Uterus (tissue), 3 donors: ENCODE measurements at regions not wholly inside any gene's neighbourhood (a gene's known extent, or its start where the extent isn't known, plus 50 kb on each side); places are given as distances from the start of the nearest gene placed in this dataset.

Source experiments
- DNase-seq, 2 donors: peaks; one replicate each; pipeline ENCODE4 v3.0.0-alpha.2; 2019 to 2020
- H3K27ac ChIP-seq, 2 donors: fragments of 200-600 bp; sonication (generic); 1 replicate in 1 of 2; 2 replicates in 1 of 2; pipeline ENCODE4 v1.5.1; 2016 to 2018
- H3K27me3 ChIP-seq, 2 donors: fragments of 200-600 bp; sonication (generic); one replicate each; pipeline ENCODE4 v1.5.1; 2018 to 2019; ENCODE audit warnings: control low read depth in 1 of 2
- H3K36me3 ChIP-seq, 2 donors: fragments of 200-600 bp; sonication (generic); one replicate each; pipeline ENCODE4 v1.5.1; 2019; ENCODE audit warnings: control low read depth in 1 of 2
- H3K4me1 ChIP-seq, 2 donors: fragments of 200-600 bp; sonication (generic); one replicate each; pipeline ENCODE4 v1.5.1; 2018 to 2019; ENCODE audit warnings: control low read depth in 1 of 2
- H3K4me3 ChIP-seq, 2 donors: fragments of 200-600 bp; sonication (generic); 1 replicate in 1 of 2; 2 replicates in 1 of 2; pipeline ENCODE4 v1.5.1; 2018 to 2019; ENCODE audit warnings: mild to moderate bottlenecking in 1 of 2
- H3K9me3 ChIP-seq, 2 donors: fragments of 200-600 bp; sonication (generic); one replicate each; pipeline ENCODE4 v1.5.1; 2019; ENCODE audit warnings: control low read depth in 1 of 2
- POLR2A ChIP-seq, 2 donors: fragments of 450-650 bp; IDR thresholded peaks; one replicate each; pipeline ENCODE4 v1.6.1; 2016; ENCODE audit warnings: antibody characterized with exemption in 2 of 2, mild to moderate bottlenecking in 1 of 2, moderate library complexity in 1 of 2
- intact Hi-C: fragments of 100-400 bp; cut with DNase I; formaldehyde crosslinking; loops from one replicate; pipeline ENCODE4 v1.15.1; 2023; ENCODE audit warnings: low total_unique reads
- TF ChIP-seq, protein P1 (sequence below), 4 experiments: fragments of 200-600 bp in 2 of 4; fragments of 450-650 bp in 2 of 4; sonication (generic) in 2 of 4; IDR thresholded peaks; one replicate each; pipeline ENCODE4 v1.5.1; 2016 to 2019; ENCODE audit warnings: antibody characterized with exemption in 4 of 4, mild to moderate bottlenecking in 2 of 4, moderate library complexity in 1 of 4
- donor health status: DM: yes; HTN: yes; CAD: no.

- no peaks in the 10 kb centered on the region for H3K4me1 ChIP-seq
- intact Hi-C loops: no loop called here
- H3K36me3 ChIP-seq: no peaks in the 10 kb centered on the region
- H3K27ac ChIP-seq: no peak overlapping the region
- H3K9me3 ChIP-seq: no peaks in the 10 kb centered on the region
- DNase-seq: no peak
- no peak overlapping the region for H3K4me3 ChIP-seq
- no peaks in the 10 kb centered on the region for H3K27me3 ChIP-seq
- TF ChIP-seq, protein P1, sequence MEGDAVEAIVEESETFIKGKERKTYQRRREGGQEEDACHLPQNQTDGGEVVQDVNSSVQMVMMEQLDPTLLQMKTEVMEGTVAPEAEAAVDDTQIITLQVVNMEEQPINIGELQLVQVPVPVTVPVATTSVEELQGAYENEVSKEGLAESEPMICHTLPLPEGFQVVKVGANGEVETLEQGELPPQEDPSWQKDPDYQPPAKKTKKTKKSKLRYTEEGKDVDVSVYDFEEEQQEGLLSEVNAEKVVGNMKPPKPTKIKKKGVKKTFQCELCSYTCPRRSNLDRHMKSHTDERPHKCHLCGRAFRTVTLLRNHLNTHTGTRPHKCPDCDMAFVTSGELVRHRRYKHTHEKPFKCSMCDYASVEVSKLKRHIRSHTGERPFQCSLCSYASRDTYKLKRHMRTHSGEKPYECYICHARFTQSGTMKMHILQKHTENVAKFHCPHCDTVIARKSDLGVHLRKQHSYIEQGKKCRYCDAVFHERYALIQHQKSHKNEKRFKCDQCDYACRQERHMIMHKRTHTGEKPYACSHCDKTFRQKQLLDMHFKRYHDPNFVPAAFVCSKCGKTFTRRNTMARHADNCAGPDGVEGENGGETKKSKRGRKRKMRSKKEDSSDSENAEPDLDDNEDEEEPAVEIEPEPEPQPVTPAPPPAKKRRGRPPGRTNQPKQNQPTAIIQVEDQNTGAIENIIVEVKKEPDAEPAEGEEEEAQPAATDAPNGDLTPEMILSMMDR (IDR thresholded peaks at IDR 0.05): no peak
- no peak for TF ChIP-seq POLR2A (IDR thresholded peaks at IDR 0.05)
Observed at GRCh38 chr3:44100298-44100695, 141.4 kb upstream of the TOPAZ1 start.

DNA sequence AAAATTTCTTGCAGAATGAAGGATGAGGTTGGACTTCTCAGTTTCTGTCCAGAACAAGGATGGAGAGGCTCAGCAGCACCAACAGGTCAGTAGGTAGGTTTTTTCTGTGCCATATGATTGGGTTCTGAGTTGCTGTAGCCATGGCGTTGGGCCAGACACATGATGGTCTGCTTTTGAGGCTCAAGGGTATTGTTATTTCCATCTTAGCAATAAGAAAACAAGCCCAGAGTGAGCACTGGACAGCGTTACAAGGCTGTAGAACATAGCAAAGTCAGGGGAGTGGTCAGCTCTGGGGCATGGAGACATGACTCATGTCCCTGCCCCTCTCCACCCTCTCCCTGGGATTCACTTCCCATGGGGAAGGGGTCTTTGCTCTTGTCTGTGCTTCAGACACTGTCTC lies 137.6 kb upstream of the TOPAZ1 start:
- Histone ChIP-seq H3K9me3 (no peaks in the 10 kb centered on the region), H3K27me3 (no peaks in the 10 kb centered on the region), H3K4me1 (no peaks in the 10 kb centered on the region), H3K36me3 (no peaks in the 10 kb centered on the region), H3K4me3 (no peak overlapping the region), H3K27ac (no peak overlapping the region)
- DNase-seq: no peak
- TF ChIP-seq POLR2A (IDR thresholded peaks at IDR 0.05): no peak
- TF ChIP-seq, protein P1 (IDR thresholded peaks at IDR 0.05): no peak
- intact Hi-C loops: no loop called here

GRCh38 chr3:44104668-44105321 lies 136.9 kb upstream of the TOPAZ1 start:
- no peak for DNase-seq
- intact Hi-C loops: no loop called here
- TF ChIP-seq, protein P1 (IDR thresholded peaks at IDR 0.05): no peak
- TF ChIP-seq POLR2A (IDR thresholded peaks at IDR 0.05): no peak
- Histone ChIP-seq H3K27me3 (no peaks in the 10 kb centered on the region), H3K4me3 (no peak overlapping the region), H3K27ac (no peak overlapping the region), H3K4me1 (no peaks in the 10 kb centered on the region), H3K36me3 (no peaks in the 10 kb centered on the region), H3K9me3 (no peaks in the 10 kb centered on the region)

DNA sequence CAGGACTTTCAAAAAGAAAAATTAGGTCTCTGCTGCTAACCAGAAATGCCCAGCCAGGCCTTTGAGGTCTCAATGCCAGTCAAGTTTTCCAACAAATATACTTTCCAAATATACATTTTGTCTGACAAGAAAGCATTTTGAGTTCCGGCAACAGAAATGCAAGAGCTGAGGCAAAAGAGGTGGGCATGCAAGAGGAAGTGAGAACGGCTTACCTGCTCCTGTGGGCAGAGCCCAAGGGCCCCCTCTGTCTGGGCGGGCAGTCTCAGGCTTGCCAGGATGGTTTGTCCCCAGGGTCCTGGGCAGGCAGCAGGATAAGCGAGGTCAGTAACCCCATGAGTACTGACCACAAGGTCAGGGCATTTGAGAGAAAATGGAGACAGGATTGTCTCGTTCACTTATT lies 136.1 kb upstream of the TOPAZ1 start:
- intact Hi-C loops: no loop called here
- H3K36me3 ChIP-seq: no peaks in the 10 kb centered on the region
- H3K9me3 ChIP-seq: no peaks in the 10 kb centered on the region
- H3K27ac ChIP-seq: no peak overlapping the region
- TF ChIP-seq POLR2A (IDR thresholded peaks at IDR 0.05): no peak
- TF ChIP-seq, protein P1 (IDR thresholded peaks at IDR 0.05): no peak
- no peaks in the 10 kb centered on the region for H3K27me3 ChIP-seq
- no peaks in the 10 kb centered on the region for H3K4me1 ChIP-seq
- no peak for DNase-seq
- no peak overlapping the region for H3K4me3 ChIP-seq

- Histone ChIP-seq H3K27me3 (no peaks in the 10 kb centered on the region), H3K27ac (no peak overlapping the region), H3K9me3 (no peaks in the 10 kb centered on the region), H3K36me3 (no peaks in the 10 kb centered on the region), H3K4me3 (no peak overlapping the region), H3K4me1 (no peaks in the 10 kb centered on the region)
- intact Hi-C loops: no loop called here
- TF ChIP-seq, protein P1 (IDR thresholded peaks at IDR 0.05): no peak
- no peak for TF ChIP-seq POLR2A (IDR thresholded peaks at IDR 0.05)
- DNase-seq: no peak
Observed at GRCh38 chr3:44106756-44107155, 134.9 kb upstream of the TOPAZ1 start.
